Right forelimb (tissue), 1 donor: ENCODE measurements at regions not wholly inside any gene's neighbourhood (a gene's known extent, or its start where the extent isn't known, plus 50 kb on each side); places are given as distances from the start of the nearest gene placed in this dataset.
"Not testable (repeated sequence)": the region's sequence is repeated elsewhere in the genome, so short reads cannot be mapped to it uniquely, and the experiment has no call there.

Experiments
- DNase-seq: peaks from one replicate; pipeline ENCODE4 v3.0.0-alpha.2; 2018

DNA sequence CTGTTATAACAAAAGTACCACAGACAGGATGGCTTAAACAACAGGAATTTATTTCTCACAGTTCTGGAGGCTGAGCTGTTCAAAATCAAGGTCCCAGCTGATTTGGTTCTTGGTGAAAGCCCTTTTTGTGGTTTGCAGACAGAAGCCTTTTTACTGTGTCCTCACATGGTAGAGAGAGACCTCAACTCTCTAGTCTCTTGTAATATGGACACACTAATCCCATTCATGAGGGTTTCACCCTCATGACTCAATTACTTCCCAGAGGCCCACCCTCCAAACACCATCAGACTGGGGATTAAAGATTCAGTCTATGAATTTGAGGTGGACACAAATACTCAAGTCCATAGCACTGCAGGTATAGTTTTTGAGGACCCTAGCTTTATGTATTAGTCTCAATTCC lies 97.3 kb upstream of the WIPF3 start:
- DNase-seq: not testable (repeated sequence)

DNA sequence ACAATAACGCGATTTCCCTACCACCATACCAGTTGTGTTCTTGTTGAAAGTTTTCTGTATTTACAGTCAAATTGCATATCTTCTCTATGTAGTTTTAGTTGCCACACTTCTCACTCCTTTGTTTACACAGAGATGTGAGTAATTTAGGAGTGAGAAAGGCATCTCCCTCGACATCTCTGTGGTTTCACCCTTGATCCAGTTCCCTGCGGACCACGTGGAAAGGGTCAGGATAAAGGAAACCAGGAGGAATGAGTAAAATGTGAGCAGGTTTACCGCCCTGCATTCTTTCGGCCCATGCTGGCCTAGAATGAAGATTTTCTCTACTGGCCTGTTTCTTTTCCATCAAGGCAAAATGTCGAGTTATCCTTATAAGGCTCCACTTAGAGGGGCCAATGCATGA lies 83.2 kb upstream of the WIPF3 start:
- DNase-seq: not testable (repeated sequence)

DNA sequence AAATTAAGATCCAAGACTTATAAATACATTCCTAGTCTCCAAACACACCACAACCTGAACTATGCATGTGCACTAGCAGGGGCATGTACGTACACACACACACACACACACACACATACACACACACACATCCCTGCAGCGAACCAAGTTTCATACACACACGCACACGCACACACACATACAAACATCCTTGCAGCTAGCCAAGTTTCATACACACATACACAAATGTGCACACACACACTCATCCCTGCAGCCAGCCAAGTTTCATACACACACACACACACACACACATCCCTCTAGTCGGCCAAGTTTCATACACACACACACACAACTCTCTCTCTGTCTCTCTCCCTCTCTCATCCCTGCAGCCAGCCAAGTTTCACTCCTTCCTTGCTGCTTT lies 82.7 kb upstream of the WIPF3 start:
- DNase-seq: no peak

DNA sequence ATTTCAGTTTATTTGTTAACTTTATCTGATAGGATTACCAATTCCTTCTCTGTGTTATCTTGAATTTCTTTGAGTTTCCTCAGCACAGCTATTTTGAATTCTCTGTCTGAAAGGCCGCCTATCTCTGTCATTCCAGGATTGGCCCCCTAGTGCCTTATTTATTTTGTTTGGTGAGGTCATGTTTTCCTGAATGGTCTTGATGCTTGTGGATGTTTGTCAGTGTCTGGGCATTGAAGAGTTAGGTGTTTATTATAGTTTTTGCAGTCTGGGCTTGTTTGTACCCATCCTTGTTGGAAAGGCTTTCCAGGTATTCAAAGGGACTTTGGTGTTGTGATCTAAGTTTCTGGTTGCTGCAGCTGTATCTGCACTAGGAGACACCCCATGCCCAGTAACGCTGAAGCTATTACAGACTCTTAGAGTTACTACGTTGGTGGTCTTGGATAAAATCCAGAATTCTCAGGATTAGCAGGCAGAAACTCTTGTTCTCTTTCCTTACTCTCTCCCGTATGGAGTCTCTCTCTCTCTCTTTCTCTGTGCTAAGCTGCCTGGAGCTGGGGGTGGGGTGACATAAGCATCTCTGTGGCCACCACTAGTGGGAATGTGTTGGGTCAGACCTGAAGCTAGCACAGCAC lies 76.7 kb upstream of the WIPF3 start:
- not testable (repeated sequence) for DNase-seq

DNA sequence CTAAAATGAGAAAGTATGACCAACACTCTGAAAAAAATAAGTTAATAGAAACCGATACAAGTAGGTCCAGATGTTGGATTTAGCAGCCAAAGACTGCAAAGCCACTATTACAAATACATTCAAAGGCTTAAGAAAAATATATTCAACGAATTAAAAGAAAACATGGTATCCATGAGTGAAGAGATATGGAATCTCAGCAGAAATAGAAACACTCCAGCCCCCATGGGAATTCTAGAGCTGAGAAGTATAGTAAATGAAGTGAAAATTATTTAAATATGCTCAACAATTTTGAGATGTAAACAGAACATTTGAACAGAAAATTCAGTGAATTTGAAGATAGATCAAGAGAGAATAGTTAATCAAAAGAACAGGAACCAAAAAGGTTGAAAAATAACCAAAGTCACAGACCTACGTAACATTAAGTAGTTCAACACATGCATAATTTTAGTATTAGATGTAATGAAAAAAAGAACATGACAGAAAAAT lies 72.0 kb upstream of the WIPF3 start:
- DNase-seq: no peak

DNA sequence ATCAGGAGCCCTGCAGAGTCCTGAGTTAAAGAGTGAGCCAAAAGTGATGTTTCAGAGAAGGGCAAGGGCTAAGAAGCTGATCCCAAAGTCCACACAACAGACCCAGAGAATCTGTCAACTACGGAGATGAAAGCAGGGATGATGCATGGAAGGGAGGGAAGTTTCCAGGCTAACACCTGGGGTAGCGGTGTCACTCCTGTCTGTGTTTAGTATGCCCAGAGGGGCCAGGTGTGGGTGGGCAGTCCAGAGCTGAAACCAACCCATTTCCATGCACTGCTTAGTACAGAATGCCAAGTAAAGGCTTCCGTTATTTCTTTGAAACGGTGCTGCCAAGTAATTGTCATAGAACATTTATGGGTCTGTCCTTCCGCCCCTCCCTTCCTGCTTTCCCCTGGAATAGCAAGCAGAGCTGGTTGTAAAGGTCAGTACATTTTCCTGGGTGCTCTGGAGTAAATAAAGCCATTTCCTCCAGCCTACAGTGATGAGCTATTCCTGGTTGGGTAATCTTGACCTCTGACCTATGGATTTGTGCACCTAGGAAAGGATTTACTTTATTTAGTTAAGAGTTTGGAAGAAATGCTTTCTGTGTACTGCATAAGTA lies 58.6 kb upstream of the WIPF3 start:
- DNase-seq: not testable (repeated sequence)

DNA sequence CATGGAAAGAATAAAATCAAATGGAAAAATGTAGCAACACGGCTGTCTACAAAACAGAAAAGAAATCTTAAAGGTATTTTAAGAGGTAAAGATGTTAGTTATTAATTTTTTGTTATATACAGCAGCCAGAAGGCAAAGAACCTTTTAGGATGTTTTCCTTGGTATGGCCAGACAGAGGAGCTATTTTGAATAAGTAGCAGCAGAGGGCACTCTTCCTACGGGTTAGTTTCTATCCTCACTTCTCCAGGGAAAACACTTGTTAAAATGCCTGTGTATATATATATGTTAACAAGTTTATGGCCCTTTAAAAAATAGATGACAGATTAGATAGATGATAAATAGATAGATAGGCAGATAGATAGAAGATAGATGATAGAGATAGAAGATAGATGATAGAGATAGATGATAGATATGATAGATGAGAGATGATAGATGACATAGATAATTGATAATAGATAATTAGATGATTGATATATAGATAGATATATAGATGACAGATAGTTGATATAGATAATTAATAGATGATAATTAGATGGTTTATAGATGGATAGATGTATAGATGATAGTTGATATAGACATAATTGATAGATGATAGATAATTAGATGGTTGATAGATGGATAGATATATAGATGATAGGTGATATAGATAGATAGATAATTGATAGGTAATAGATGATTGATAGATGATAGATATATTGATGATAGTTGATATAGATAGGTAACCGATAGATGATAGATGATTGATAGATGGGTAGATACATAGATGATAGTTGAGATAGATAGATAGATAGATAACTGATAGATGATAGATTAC lies 57.8 kb upstream of the WIPF3 start:
- no peak for DNase-seq

DNA sequence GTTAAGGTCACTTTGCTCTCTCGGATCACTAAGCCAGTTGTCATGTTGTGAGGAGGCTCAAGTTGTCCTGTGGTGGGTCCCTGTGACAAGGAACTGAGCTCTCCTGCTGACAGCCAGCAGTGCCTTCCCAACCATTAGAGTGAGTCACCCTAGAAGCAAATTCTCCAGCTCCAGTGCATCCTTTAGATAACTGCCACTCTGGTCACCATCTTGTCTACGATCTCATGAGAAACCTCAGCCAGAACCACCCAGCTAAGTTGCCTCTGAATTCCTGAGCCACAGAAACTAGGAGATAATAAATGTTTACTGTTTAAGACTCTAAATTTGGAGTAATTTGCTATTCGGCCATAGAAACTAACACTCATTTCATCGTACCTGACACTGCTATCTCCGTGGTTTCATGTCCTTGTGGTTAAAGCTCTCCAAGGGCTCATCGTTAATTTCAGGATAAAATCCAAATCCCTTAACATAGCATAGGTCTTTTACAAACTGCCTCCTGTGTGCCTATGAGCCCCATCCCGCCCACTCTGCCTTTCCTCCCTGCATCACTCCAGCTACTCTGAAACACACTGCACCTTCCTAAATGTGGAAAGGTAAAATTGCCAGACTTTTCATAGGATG lies 56.5 kb upstream of the WIPF3 start:
- no peak for DNase-seq

DNA sequence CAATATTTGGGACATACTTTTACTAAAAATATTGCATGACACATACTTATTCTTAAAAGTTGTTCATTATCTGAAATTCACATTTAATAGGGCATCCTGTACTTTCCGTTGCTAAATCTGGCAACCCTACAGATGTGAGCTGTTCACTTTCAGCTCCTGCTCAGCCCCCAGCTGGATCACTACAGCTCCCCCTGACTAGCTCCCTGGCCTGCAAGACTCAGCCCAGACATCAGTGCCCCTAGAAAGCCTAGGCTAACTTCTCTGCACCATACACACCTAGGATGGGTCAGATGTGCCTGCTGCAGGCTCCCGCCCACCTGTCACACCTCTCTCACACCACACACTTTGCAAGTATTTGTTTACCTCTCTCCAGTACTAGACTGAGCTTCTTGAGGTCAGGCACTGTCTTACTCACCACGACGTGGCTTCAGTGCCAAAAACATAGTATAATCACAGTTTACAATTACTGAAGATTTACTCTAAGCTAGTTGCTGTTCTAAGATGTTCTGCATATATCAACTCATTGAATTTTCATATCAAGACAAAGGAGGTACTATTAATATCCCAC lies 55.9 kb upstream of the WIPF3 start:
- DNase-seq: not testable (repeated sequence)

DNA sequence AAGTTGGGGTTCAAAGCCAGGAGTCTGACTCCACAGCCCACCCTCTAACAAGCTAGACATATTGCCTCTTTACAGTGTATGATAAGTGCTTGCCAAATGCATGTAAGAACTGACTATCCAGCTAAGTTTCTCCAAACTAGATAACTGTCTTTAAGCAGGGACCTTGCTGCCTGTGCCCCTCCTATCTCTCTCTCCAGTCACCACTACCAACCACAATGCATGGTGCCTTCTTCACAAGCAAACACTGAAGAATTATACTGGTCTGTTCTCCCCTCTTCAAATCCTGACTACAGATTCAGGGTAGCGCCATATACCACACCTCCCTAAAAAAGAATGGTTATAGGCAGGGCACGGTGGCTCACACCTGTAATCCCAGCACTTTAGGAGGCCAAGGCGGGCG lies 55.3 kb upstream of the WIPF3 start:
- DNase-seq: not testable (repeated sequence)

DNA sequence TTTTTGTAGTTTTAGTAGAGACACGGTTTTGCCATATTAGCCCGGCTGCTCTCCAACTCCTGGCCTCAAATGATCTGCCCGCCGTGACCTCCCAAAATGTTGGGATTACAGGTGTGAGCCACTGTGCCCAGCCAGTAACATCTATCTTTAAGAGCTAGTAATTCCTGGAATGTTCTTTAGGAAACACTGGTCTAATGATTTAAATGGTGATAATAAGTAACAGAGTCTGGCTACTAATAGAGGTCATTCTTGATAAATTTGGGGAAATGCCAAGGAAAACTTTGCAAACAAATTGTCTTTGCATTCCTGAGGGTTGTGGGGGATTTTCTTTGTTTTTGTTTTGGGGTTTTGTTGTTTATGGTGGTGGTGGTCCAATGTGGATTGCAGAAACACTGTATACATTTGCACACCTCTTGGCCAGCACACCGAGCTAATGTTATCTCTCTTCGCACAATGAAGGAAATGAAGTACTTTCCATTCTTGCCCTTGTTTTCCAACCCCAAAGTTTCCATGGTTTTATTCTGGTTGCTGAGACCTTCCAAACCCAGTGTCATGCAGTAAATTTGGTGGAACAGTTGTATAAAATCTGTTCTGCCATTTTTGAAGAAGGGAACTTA lies 51.3 kb upstream of the WIPF3 start:
- no peak for DNase-seq
